ENCODE measurements at regions not wholly inside any gene's neighbourhood (a gene's known extent, or its start where the extent isn't known, plus 50 kb on each side); places are given as distances from the start of the nearest gene placed in this dataset.

- dilution Hi-C loops (cut with HindIII; ENCODE audit: low sequenced_read_pairs, unreplicated experiment), result no loop called here
Measured at GRCh38 chr5:17880869-17881268, 246.6 kb downstream of the TAF11L14 start.

More at GRCh38 chr5:17880869-17881268, 246.6 kb downstream of the TAF11L14 start:
- Histone ChIP-seq H3K4me1 (ENCODE audit: control insufficient read depth, insufficient read depth, low read length) (no peaks in the 10 kb centered on the region), H2BK20ac (ENCODE audit: low read depth, low read length) (no peak overlapping the region), H2AK5ac (ENCODE audit: low read depth, low read length) (no peak overlapping the region), H3K9me3 (ENCODE audit: control insufficient read depth, insufficient read depth, low read length) (no peaks in the 10 kb centered on the region), H2AK9ac (replicated peaks; ENCODE audit: low read depth, low read length, poor library complexity) (no peak overlapping the region), H3K79me1 (ENCODE audit: low read depth in 1 of 2, low read length in 2 of 2) (no peaks in the 10 kb centered on the region), H2BK15ac (ENCODE audit: low read depth, low read length) (no peak overlapping the region), H3K14ac (replicated peaks; ENCODE audit: low read depth, low read length) (no peak overlapping the region), H3K27me3 (ENCODE audit: control insufficient read depth, insufficient read depth, low read length) (no peaks in the 10 kb centered on the region), H3K23ac (ENCODE audit: low read depth, low read length) (no peak overlapping the region), H3K4me3 (ENCODE audit: insufficient read depth, low read depth, low read length) (no peak overlapping the region), H4K5ac (ENCODE audit: low read depth, low read length) (no peak overlapping the region), H3K56ac (ENCODE audit: extremely low read depth, insufficient read depth, low read length) (no peak overlapping the region), H4K91ac (ENCODE audit: insufficient read depth, low read depth, low read length) (no peak overlapping the region), H3K4ac (ENCODE audit: low read depth, low read length) (no peak overlapping the region), H2BK5ac (ENCODE audit: low read depth, low read length, poor library complexity, severe bottlenecking) (no peak overlapping the region), H2BK120ac (ENCODE audit: low read depth, low read length) (no peak overlapping the region), H4K8ac (ENCODE audit: low read depth in 2 of 2, low read length in 2 of 2) (no peak overlapping the region), H4K20me1 (ENCODE audit: insufficient read depth, low read length) (no peaks in the 10 kb centered on the region), H3K9me1 (ENCODE audit: insufficient read depth, low read length) (no peaks in the 10 kb centered on the region), H3K36me3 (ENCODE audit: control insufficient read depth, insufficient read depth, low read length) (no peaks in the 10 kb centered on the region), H3K9ac (ENCODE audit: low read depth, low read length) (no peak overlapping the region), H3K4me2 (ENCODE audit: low read depth, low read length) (no peak overlapping the region), H2AFZ (replicated peaks; ENCODE audit: low read length, poor library complexity) (no peak overlapping the region), H3K27ac (ENCODE audit: insufficient read depth, low read length) (no peak overlapping the region), H3K18ac (ENCODE audit: low read depth, low read length) (no peak overlapping the region)
- no peak for ATAC-seq (ENCODE audit: low read depth)
- CTCF ChIA-PET, result no interaction called here
- intact Hi-C loops (cut with micrococcal nuclease) (no loop called here), in situ Hi-C loops (cut with MboI; ENCODE audit: low sequenced_read_pairs) (no loop called here)
- TF ChIP-seq BHLHE40 (IDR thresholded peaks at IDR 0.05; ENCODE audit: low read depth, low read length) (no peak), NFE2L2 (IDR thresholded peaks at IDR 0.05; ENCODE audit: low read depth, low read length) (no peak), POLR2A (IDR thresholded peaks at IDR 0.05; ENCODE audit: low read depth, low read length) (no peak), CHD1 (IDR thresholded peaks at IDR 0.05; ENCODE audit: low read depth, low read length) (no peak), USF2 (IDR thresholded peaks at IDR 0.05; ENCODE audit: low read depth, low read length) (no peak), CTCF (conservative IDR thresholded peaks at IDR 0.05; ENCODE audit: low read depth, low read length) (no peak), MAFK (IDR thresholded peaks at IDR 0.05; ENCODE audit: low read depth, low read length) (peak; percentile 87)
- DNase-seq, result no peak
- no TSS peak for BruUV-seq (replicated peaks)
- WGBS, 2 experiments (ENCODE audit: extremely low coverage in 2 of 2, insufficient read length in 1 of 2), result no CpG with 5 or more reads among the region's 4 CpGs
- POLR2A ChIA-PET (ENCODE audit: unreplicated experiment), result no interaction called here

All from IMR-90 (cell line).